Colonic mucosa (tissue), 4 donors: ENCODE measurements at regions not wholly inside any gene's neighbourhood (a gene's known extent, or its start where the extent isn't known, plus 50 kb on each side); places are given as distances from the start of the nearest gene placed in this dataset.

Source experiments
- DNase-seq: peaks from one replicate; pipeline ENCODE4 v3.0.0-alpha.2; 2020
- H3K27ac ChIP-seq: fragments of 200-600 bp; one replicate; pipeline ENCODE4 v1.8.0; 2021
- H3K27me3 ChIP-seq: fragments of 200-600 bp; one replicate; pipeline ENCODE4 v1.8.0; 2021
- H3K36me3 ChIP-seq: fragments of 200-600 bp; one replicate; pipeline ENCODE4 v1.8.0; 2021
- H3K4me1 ChIP-seq: fragments of 200-600 bp; one replicate; pipeline ENCODE4 v1.8.0; 2021; ENCODE audit warnings: mild to moderate bottlenecking
- H3K4me3 ChIP-seq: fragments of 200-600 bp; one replicate; pipeline ENCODE4 v1.8.0; 2021
- H3K9ac ChIP-seq, 2 donors: one replicate each; pipeline ENCODE4 v1.7.0; 2013; ENCODE audit warnings: control low read depth in 2 of 2, low read depth in 2 of 2, low read length in 2 of 2
- H3K9me3 ChIP-seq: fragments of 200-600 bp; one replicate; pipeline ENCODE4 v1.8.0; 2021
- intact Hi-C: fragments of 100-400 bp; cut with DNase I; formaldehyde crosslinking; loops from one replicate; pipeline ENCODE4 v1.14.1; 2022
- TF ChIP-seq, protein P1 (sequence below): fragments of 200-600 bp; IDR thresholded peaks from one replicate; pipeline ENCODE4 v1.8.0; 2022; ENCODE audit warnings: antibody characterized with exemption, mild to moderate bottlenecking
- donor health status: healthy.
- donor health status: DM: no; HTN: no; CAD: no.
- donor health status: DM: no; HTN: no; CAD: no.

- intact Hi-C loops = no loop called here
- TF ChIP-seq, protein P1, sequence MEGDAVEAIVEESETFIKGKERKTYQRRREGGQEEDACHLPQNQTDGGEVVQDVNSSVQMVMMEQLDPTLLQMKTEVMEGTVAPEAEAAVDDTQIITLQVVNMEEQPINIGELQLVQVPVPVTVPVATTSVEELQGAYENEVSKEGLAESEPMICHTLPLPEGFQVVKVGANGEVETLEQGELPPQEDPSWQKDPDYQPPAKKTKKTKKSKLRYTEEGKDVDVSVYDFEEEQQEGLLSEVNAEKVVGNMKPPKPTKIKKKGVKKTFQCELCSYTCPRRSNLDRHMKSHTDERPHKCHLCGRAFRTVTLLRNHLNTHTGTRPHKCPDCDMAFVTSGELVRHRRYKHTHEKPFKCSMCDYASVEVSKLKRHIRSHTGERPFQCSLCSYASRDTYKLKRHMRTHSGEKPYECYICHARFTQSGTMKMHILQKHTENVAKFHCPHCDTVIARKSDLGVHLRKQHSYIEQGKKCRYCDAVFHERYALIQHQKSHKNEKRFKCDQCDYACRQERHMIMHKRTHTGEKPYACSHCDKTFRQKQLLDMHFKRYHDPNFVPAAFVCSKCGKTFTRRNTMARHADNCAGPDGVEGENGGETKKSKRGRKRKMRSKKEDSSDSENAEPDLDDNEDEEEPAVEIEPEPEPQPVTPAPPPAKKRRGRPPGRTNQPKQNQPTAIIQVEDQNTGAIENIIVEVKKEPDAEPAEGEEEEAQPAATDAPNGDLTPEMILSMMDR = no peak
- H3K27me3 ChIP-seq = no peaks in the 10 kb centered on the region
These were observed 50.4 kb upstream of the MTAP start for GRCh38 chr9:21751998-21752397.

More at GRCh38 chr9:21751998-21752397, 50.4 kb upstream of the MTAP start:
- Histone ChIP-seq H3K27ac (no peak overlapping the region), H3K36me3 (no peaks in the 10 kb centered on the region), H3K4me3 (no peak overlapping the region), H3K9ac (no peak overlapping the region), H3K9me3 (no peaks in the 10 kb centered on the region), H3K4me1 (no peaks in the 10 kb centered on the region)
- DNase-seq = no peak
